ENCODE measurements at regions not wholly inside any gene's neighbourhood (a gene's known extent, or its start where the extent isn't known, plus 50 kb on each side); places are given as distances from the start of the nearest gene placed in this dataset.

DNA sequence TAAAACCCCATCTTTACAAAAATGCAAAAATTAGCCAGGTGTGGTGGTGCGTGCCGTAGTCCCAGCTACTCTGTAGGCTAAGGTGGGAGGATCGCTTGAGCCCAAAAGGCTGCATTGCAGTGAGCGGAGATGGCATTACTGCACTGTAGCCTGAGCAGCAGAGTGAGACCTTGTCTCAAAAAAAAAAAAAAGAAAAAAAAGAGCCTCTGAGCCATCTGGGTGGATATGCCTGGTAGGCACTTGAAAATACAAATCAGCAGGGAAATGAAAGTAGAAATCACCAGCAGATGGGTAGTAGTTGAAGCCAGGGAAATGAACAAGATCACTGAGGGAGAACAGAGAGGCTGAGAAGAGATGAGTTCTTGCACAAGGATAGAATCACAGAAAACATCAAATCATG lies 131.0 kb upstream of the HMCN1 start:
- Histone ChIP-seq H3K27ac (no peak overlapping the region), H3K27me3 (no peaks in the 10 kb centered on the region), H3K9me3 (no peaks in the 10 kb centered on the region), H3K4me1 (no peaks in the 10 kb centered on the region), H3K4me3 (no peak overlapping the region), H3K36me3 (no peaks in the 10 kb centered on the region)
- intact Hi-C loops (cut with DNase I): no loop called here
- TF ChIP-seq, protein P1, sequence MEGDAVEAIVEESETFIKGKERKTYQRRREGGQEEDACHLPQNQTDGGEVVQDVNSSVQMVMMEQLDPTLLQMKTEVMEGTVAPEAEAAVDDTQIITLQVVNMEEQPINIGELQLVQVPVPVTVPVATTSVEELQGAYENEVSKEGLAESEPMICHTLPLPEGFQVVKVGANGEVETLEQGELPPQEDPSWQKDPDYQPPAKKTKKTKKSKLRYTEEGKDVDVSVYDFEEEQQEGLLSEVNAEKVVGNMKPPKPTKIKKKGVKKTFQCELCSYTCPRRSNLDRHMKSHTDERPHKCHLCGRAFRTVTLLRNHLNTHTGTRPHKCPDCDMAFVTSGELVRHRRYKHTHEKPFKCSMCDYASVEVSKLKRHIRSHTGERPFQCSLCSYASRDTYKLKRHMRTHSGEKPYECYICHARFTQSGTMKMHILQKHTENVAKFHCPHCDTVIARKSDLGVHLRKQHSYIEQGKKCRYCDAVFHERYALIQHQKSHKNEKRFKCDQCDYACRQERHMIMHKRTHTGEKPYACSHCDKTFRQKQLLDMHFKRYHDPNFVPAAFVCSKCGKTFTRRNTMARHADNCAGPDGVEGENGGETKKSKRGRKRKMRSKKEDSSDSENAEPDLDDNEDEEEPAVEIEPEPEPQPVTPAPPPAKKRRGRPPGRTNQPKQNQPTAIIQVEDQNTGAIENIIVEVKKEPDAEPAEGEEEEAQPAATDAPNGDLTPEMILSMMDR (IDR thresholded peaks at IDR 0.05): no peak
- TF ChIP-seq POLR2AphosphoS5 (IDR thresholded peaks at IDR 0.05) (no peak), POLR2A (IDR thresholded peaks at IDR 0.05) (no peak), EP300 (IDR thresholded peaks at IDR 0.05) (no peak)
- WGBS, 2 donors: 78 to 99% methylated on average over 4 of the region's 4 CpGs
- DNase-seq: no peak

- WGBS, 2 donors: 80 to 93% methylated on average over 1 of the region's 1 CpG
- Histone ChIP-seq H3K4me3 (no peak overlapping the region), H3K4me1 (no peaks in the 10 kb centered on the region), H3K36me3 (no peaks in the 10 kb centered on the region), H3K27me3 (no peaks in the 10 kb centered on the region), H3K27ac (no peak overlapping the region), H3K9me3 (no peaks in the 10 kb centered on the region)
- no peak for TF ChIP-seq POLR2A (IDR thresholded peaks at IDR 0.05)
- TF ChIP-seq, protein P1 (IDR thresholded peaks at IDR 0.05): no peak
- no peak for TF ChIP-seq EP300 (IDR thresholded peaks at IDR 0.05)
- no peak for TF ChIP-seq POLR2AphosphoS5 (IDR thresholded peaks at IDR 0.05)
- intact Hi-C loops (cut with DNase I): no loop called here
- DNase-seq: no peak
Measured at GRCh38 chr1:185601189-185601588, 133.0 kb upstream of the HMCN1 start.

DNA sequence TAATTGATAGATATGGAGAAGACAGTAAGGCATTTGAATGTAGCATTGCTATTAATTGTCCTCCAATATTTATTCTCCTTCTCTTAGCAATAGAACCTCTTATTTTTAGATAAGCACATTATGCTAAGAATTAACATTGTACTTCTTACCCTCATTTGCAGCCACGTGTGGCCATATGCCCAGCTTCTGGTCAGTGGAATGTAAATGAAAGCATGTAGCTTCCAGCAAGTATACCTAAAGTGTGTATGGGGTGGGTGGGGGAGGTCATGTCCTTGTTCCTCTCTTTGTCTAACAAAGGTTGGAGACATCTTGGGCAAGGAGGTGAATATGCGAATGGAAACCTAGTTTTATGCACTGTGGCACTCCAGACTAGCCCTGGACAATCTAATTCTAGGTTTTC lies 133.6 kb upstream of the HMCN1 start:
- DNase-seq: no peak
- H3K36me3 ChIP-seq: no peaks in the 10 kb centered on the region
- 57 to 67% methylated on average over 2 of the region's 2 CpGs for WGBS, 2 donors
- H3K27me3 ChIP-seq: no peaks in the 10 kb centered on the region
- H3K4me3 ChIP-seq: no peak overlapping the region
- H3K9me3 ChIP-seq: no peaks in the 10 kb centered on the region
- no peaks in the 10 kb centered on the region for H3K4me1 ChIP-seq
- TF ChIP-seq POLR2A (IDR thresholded peaks at IDR 0.05): no peak
- TF ChIP-seq POLR2AphosphoS5 (IDR thresholded peaks at IDR 0.05): no peak
- no peak for TF ChIP-seq EP300 (IDR thresholded peaks at IDR 0.05)
- TF ChIP-seq, protein P1 (IDR thresholded peaks at IDR 0.05): no peak
- H3K27ac ChIP-seq: no peak overlapping the region
- intact Hi-C loops (cut with DNase I): no loop called here

DNA sequence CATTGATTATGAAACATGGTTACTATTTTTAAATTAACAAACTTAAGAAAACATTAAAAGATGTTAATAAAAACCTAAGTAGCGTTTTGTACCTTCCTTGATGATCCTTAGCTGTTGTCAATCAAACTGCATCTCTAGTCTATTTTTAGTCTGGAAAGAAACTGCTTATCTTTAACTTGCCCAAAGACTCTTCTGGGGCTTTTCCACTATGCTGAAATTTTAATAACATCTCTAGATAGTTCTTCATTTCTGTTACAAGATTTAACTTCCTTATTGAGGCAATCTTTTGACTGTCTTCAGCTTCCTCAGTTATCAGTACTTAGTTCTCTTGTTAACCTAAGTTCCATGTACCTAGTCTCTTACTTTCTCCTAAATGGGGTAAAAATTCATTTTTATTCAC lies 135.9 kb upstream of the HMCN1 start:
- TF ChIP-seq, protein P1 (IDR thresholded peaks at IDR 0.05): no peak
- TF ChIP-seq POLR2AphosphoS5 (IDR thresholded peaks at IDR 0.05): no peak
- TF ChIP-seq EP300 (IDR thresholded peaks at IDR 0.05): no peak
- TF ChIP-seq POLR2A (IDR thresholded peaks at IDR 0.05): no peak
- Histone ChIP-seq H3K9me3 (no peaks in the 10 kb centered on the region), H3K4me3 (no peak overlapping the region), H3K36me3 (no peaks in the 10 kb centered on the region), H3K27me3 (no peaks in the 10 kb centered on the region), H3K4me1 (no peaks in the 10 kb centered on the region), H3K27ac (no peak overlapping the region)
- intact Hi-C loops (cut with DNase I): no loop called here
- WGBS, 2 donors: 65 to 80% methylated on average over 1 of the region's 1 CpG
- DNase-seq: no peak

All from sigmoid colon (tissue), 6 donors.